Activated T-cell treated with anti-CD3 and anti-CD28 coated beads for 48 hours (primary cell): ENCODE measurements at regions not wholly inside any gene's neighbourhood (a gene's known extent, or its start where the extent isn't known, plus 50 kb on each side); places are given as distances from the start of the nearest gene placed in this dataset.

Experiments used
- DNase-seq: peaks from one replicate; pipeline ENCODE4 v3.0.0-alpha.2; 2020; ENCODE audit warnings: low read depth

DNA sequence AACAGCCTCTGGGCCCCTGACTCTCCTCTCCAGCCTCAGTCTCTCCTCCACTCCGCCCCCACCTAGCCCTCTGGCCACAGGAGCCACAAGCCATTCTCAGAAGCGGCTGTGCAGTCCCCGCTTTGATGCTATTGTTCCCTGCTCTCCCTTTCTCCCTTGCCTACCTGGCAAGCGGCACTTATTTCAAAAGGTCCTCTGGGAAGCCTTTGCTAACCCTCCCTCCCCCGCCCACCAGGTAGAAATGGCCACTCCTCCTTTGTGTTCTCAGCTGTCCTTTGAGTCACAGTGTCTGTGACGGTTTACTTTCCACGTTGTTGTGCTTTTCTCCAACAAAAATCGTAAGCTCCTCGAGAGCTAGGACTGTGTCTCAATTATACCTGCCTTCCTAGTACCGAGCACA, 338.4 kb upstream of the PROX1 start:
- DNase-seq, result no peak

DNA sequence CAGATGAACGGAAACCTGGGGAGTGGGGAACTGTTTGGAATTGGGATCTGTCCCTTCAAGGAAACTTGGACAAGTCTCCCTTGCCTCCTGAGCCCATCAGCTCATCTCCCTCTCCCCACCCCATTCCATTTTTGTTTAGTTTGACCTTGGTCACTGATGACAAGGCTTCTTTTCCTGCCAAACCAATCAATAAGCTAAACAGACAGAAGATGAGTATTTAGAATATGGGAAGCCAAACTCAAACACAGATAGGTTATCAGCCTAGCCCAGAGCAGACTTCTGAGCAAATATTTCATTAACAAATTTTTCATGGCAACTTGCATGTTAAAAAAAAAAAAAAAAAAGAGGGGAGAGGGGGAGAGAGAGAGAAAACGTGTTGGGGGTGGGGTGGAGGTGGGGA, 337.2 kb upstream of the PROX1 start:
- DNase-seq, result no peak

DNA sequence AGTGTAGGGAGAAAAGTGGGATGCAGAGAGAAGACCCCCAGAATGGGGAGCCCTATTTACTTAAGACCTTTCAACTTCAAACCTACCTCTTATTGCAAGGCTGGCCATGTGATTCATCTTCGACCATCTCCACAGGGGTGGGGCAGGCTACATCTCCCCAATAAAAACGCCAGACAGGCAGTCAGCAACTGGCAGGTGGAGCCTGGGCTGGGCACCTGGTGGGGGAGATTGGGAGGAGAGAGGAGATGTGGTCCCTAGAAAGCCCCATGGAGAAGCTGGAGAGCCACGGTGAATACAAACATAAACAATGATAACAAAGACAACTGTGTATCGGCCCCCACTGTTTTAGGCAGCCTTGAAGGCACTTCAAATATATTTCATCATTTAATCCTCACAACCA, 336.7 kb upstream of the PROX1 start:
- no peak for DNase-seq

DNA sequence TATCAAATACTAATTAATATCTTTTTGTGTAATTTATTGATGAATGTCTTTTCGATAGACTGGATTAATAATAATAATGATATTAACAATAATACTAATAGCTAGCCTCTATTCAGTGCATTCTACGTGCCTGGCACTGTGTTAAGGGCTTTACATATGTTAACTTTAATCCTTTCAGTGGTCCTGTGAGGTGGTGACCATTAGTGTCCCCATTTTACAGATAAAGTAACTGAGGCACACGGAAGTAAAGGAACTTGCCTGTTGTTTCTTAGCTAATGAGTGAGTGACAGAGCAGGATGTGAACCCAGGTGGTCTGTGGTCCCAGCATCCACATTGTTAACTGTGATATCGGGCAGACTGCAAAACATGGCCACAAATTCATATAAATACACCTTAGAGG, 335.7 kb upstream of the PROX1 start:
- no peak for DNase-seq

DNA sequence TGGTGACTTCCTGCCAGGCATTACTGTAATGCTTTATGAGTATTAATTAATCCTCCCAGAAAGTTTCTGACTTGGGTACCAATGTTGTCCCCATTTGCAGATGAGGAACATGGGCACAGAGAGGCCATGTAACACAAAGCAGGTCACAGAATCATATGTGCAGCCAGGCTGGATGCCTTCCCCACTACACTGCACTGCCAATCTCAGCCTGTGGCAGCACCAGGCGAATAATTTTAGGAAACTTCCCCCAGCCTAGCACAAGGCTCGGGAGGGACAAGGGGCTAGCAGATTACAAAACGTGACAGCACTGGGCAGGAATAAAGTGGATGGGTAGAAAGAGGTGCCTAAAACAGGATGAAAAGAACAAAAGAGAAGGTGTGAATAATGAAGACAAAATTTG, 331.7 kb upstream of the PROX1 start:
- no peak for DNase-seq

DNA sequence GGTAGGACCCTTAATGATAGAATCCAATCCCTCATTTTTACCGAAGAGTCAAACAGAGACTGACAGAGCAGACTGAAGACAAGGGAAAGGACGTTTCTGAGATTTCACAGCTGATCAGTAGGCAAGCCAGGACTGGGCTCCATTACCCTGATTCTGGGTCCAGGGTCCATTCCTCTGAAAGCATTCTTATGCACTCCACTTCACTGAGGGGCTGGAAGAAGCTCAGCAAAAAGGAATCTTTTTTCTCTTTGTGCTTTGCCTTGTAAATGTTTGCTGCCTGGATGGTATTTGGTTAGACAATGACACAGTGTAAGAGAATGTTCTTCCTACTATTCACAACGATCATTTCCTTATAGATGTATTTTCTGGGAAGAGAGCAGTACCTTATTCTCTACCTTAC, 331.3 kb upstream of the PROX1 start:
- DNase-seq, result no peak

DNA sequence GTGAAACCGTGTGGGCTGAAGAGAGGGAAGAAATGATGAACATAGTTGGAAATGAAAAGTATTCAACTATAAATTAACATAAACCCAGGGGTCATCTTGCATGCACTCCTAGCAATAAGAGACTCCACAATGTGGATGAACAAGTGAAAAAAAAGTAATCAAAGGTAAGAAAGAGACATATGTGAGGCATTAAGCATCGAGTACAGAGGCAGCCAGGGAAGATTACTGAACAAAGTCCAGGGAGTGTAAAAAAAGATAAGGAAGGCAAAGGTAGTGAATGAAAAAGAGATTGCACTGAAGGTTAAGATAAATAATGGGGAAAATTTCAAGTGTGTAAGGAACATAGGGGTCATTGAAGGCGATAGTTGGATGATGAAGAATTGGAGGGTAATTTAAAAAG, 330.8 kb upstream of the PROX1 start:
- no peak for DNase-seq

DNA sequence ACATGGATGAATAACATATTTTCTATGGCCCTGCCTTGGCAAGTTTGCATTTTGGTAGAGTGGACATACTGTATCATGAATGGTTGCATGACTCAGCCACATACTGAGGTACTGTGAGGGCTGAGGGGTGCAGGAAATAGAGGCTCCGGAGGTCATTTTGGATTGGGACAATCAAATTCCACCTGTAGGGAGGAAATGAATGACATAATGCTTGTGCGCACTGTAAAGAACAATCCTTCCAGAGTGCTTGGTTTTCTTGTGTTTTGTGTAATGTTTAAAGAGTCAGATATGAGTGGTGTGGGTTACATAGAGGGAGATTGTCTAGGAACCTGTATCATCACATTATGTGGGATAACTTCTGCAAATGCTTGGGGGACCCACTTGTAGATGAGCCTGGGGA, 329.9 kb upstream of the PROX1 start:
- no peak for DNase-seq

DNA sequence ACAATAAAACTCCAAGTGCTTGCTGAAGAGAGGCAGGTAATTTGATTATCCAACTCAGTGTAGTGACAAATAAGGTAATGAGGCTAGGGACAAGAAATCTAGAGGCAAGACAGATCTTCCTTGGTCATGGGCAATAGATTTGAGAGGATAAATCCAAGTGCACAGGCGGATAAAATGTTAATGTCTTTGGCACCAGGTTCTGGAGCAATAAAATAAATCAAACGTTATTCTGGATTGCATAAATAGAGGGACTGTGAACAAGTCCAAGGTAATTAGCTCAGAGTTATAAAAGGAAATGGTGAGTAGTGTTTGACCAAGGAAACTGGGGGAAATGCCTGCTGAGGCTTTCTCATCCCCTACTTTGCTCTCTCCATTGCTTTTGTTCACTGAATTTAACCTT, 329.3 kb upstream of the PROX1 start:
- no peak for DNase-seq

DNA sequence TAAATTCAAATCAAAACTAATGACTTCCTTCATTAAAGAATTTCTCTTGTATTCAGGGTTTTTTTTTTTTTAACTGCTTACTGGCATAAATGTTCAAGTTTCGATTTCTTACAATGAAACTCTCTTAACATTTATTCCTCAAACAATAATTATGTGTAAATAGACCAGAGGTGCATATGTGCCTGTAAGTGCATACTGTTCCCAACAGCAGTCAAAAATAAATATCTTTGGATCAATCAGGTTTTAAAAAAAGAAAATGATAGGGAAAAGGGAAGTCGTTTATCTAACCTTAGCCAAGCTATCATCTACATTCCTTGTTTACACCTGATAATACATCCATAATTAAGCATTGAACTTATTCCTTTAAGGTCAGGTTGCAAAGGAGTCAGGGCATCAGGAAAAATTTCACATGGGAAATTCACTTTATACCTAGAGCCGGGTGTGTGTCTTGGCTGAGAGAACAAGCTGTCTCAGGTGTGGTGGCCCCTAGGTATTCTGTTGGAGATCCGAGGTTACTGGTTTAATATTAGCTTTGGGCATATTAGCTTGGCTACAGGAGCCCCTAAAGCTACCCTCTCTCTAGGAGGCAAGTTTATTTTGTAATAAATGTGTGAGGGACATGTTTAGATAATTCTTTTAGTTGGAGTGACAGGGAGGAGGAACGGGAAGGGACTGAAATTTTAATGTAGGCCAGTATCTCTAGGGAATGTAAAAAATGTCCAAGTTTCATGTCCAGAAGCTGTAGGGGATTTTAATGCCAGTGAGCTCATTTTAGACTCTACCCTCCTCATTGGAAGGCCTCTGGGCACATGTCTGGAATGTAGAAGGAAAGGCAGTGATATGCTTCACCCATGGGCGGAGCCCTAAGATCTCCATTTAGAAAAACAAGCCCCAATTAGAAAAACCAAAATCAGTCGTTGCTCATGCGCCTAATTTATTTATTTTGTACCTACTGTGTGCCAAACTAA, 327.9 kb upstream of the PROX1 start:
- no peak for DNase-seq

DNA sequence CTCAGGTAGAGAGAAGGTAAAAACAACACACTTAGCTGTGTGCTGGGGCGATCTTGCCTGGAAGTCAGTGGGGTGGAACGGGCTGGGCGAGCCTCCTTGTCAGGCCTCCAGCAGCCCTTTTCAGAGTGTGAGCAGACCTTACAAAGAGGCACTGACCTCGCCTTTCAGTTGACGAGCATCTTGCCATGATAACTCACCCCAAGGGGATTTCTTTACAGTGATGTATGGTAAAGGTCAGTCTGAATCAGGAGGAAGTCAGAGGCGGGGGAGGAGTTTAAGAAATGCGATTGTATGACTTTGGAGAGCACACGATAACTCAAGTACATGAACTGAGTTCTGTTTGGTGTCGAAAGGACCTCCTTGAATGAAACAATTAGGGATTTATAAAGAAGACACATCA, 326.5 kb upstream of the PROX1 start:
- DNase-seq, result no peak

DNA sequence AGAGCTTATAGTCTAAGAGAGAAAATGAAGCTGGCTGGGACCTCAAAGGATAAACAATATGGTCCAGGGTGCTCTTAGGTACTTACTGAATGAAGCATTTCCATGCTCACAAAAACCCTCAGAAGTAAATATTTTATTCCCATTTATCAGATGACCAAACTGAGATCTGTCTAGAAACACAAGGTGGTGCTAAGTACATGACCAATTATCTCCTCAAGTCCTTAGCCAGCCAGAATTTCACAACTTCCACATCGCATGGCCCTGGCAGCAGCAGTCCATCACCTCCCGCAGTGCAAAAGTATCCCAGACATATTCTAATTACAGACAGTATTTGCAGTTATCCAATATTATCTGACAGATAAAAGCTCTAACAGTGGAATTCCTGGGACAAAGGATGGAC, 321.7 kb upstream of the PROX1 start:
- no peak for DNase-seq

DNA sequence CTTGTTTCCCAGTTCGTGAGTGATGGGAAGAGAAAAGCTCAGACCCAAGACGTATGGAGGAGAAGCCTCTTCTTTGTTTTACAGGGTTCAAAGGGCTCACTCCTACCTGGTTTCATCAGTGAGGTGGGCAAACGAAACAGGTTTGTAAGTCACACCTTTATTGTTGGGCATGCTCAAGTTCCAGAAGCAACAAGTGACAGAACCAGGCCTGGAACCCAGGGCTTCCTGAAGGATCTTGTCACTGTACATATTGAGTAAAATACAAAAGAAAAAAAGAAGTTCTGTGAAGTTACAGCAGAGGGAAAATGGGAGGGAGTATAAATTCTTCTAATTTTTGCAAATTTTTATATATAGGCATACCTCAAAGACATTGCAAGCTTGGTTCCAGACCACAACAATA, 320.9 kb upstream of the PROX1 start:
- DNase-seq, result no peak

DNA sequence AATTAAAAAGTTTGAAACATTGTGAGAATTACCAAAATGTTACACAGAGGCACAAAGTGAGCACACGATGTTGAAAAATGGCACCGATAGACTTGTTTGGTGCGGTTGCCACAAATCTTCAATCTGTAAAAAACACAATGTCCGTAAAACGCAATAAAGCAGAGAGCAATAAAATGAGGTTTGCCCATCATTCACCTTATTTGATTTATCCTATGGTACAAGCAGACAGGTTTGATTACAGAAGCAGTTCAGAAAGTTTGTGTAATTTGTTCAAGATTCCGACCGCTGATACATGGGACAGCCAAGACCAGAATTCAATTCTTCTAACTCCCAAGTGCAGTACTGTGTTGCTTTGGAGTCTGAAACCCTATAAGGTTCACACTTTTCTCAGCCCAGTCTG, 318.3 kb upstream of the PROX1 start:
- no peak for DNase-seq

DNA sequence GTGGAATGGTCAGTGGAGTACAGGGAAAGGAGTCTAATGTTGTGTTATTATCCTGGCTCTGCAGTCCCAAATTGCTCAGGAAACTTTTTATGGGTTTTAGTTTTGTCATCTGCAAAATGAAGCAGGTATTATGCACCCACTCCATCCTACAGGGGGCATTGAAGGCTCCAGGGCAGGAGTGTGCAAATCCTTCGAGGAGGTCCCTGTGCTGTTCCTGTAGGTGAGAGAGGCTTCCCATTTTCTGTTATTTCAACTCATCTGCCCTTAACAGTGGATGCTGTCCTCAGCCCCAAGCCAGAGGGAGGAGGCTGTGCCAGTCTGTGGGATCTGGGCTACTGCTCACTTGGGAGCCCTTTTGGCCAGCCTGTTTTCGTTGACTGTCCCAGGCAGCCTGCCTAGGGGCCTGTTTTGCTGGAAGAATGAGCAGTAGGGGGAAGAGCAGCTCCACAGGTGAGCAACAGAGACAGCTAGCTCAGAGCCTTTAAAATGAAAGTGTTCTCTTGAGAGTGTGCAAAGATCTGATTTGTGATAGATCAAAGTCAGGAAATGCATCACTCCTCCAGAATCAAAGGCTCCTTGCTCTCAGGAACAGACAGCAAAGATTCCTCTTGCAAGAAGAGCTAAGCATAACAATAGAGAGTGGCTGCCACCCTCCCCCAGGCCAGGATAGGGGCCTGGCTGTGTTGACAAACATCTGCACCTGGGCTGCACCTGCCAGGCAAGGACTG, 317.6 kb upstream of the PROX1 start:
- no peak for DNase-seq

DNA sequence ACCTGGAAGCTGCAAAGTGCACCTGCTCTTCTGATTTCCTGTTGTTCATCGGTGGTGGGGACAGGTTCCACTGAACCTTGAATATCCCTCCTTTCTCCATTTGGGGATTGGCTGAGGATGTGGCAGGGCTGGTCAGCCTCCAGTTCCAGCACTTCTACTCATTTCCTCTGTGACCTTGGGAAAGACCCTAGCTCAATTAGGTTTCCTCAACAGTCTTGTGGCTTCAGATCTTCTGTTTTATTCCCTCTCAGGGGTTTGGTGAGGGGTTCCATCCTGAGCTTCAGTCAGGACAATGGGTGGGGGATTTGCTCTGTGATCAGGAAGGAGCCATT, 317.1 kb upstream of the PROX1 start:
- DNase-seq, result no peak

DNA sequence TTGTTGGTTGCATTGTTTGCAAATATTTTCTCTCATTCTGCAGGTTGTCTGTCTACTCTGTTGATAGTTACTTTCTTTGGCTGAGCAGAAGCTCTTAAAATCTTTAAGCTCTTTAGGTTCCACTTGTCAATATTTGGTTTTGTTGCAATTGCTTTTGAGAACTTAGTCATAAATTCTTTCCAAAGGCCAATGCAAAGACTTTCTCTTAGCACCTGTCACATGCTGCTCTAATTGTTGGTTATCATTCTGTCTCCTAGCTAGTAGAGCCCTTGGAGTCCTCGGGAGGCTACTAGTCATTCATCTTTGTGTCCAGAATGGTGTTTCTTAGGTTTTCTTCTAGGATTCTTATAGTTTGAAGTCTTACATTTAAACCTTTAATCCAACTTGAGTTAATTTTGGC, 312.7 kb upstream of the PROX1 start:
- no peak for DNase-seq

DNA sequence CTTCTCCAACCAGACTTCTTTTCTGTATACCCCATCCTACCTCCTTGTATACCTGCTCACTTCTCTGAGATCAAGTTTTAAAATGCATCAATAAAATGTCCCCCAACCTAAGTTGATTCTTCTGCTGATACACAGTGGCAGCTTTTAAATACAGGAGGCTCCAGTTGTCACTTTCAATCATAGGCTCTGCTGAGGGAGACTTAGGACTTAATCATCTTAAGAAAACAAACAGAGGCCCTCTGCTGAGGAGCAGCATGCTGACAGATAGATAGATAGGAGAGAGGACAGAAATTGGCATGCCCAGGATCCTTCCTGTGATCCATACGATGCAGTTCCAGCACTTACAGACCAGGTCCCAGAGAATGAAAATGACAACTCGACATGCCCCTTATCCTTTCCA, 311.0 kb upstream of the PROX1 start:
- no peak for DNase-seq

DNA sequence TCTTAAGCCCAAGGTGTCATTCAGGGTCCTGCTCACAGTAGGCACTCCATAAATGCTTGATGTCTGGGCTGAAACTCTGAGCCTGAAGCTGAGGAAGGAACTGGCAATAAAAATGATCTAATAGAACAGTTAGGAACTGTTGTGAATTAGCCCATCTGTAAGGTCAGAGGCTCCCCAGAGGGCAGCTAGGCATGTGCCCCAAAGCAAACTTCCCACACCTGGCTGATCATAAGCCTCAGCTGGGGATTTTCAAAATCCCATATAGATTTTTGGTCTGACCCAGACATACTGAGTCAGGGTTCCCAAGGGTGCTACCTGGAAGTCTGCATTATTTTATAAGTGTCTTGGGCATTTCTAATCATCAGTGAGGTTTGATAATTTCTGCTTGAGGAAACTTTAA, 309.4 kb upstream of the PROX1 start:
- DNase-seq, result no peak

DNA sequence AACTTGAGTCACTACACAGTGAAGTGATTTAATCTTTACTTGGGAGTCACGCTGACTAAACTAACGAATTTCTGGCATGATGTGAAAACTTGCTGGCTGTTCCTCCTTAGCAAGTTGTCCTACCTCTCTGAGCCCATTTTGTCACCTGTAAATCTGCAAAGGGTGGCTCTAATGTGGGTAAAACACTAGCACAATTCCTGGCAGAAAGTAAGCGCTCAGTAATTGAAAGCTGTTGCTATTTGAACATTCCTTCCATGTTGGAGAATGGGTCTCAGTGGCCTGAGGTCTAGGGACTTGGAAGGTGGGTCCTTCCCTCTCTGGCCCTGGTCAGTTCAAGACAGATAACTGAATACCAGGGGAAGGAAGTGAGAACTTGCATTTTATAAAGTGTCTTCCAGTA, 309.0 kb upstream of the PROX1 start:
- DNase-seq, result no peak

DNA sequence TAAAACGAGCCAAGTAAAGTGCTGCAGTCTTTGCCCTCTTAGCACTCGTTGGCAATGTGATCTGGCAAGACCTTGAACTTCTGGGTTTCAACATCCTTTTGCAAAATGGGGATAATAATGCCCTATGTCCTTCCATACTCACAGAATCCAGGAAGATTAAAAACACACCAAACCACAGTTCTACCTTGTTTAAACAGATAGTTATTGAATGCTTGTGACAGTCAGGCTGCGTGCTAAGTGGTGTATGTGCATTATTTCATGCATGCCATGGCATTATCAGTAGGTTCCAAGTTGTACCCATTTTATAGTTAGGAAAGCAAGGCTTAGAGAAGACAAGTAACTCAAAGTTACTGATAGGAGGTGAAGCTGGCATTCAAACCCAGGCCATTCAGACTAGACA, 308.6 kb upstream of the PROX1 start:
- DNase-seq, result no peak

DNA sequence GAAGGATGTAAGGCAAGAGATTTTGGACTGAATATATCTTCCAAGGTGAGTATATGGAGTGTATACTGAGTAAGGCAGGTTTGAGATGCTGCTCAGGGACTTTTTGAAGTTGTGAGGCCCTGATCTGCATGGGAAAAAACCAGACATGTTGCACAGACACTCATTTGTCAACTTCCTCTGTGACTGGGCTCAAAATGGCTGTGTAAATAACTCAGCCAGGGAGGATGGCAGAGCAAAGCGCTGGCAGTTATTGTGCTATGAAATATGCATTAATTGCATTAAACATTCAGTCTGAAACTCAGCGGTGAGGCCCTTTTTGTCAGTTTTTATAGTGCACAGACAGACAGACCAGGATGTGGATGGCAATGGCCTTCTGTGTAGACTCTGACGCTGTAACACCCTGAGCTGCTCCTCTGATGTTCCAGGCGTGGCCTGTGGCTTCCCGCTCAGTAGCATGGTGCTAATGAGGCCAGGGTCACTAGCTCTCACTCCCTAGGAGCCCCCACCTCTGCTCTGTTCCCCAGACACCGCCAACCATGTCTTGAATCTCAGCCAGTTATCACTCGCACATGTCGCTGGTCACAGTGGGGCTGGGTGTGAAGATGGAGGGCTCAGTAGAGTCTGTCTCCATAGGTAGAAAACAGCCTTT, 307.0 kb upstream of the PROX1 start:
- DNase-seq, result no peak

DNA sequence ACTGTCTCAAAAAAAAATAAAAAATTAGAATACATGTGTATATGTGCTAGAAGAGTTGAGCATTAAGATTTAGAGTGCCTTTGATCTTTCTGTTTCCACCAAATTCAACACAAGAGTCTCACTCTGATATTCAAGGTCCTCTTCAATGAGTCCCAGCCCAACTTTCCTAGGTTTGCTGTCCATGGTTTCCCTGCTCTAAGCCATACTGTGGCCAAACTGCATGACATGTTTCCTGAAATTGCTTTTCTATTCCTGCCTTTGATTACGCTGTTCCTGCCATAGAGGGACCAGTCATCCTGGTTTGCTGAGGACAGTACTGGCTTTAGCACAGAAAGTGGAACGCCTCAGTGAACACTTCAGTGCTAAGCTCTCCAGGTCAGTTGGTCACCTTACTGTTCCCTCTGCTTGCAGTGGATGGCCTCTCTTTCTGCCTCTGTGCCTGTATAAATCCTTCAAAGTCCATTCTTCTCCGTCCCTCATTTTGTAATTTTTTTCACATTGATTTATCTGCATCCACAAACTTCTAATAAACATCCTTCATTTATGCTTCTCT, 305.9 kb upstream of the PROX1 start:
- DNase-seq, result no peak
